LoVo (cell line): ENCODE measurements at regions not wholly inside any gene's neighbourhood (a gene's known extent, or its start where the extent isn't known, plus 50 kb on each side); places are given as distances from the start of the nearest gene placed in this dataset.
"Not testable (repeated sequence)": the region's sequence is repeated elsewhere in the genome, so short reads cannot be mapped to it uniquely, and the experiment has no call there.

Source experiments
- DNase-seq: peaks from one replicate; pipeline ENCODE4 v3.0.0-alpha.2; 2016; ENCODE audit warnings: low spot score

DNA sequence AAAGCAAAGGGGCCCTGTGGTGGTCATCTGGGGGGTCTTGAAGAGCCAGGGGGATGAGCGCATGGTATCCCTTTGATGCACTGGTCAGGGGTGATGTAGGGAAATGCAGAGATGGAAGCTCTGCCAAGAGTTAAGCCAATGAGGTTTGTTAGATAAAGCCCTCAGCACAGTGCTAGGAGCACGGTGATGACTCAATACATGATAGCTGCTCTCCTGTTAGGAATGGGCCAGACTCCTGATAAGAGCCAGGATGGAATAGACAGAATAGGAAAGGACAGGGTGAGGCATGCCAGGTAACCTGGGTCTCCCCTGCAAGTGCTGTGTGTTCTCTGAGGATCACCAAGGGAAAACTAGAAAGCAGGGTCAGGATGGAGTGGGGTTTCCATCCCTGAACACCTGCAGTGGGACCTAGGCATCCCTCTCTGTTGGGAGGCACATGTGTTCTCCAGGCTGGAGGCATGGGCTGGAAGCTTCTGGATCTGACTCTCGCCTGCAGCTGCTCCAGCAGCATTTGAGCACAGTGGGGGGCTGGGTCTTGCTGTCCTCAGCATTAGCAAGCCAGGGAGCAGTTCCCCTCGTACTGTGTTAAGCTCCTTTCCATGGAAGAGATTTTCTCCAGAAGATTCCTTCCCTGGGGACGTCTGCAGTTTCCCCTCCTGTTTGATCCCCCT is 71.8 kb upstream of the TIAM2 start:
- no peak for DNase-seq

DNA sequence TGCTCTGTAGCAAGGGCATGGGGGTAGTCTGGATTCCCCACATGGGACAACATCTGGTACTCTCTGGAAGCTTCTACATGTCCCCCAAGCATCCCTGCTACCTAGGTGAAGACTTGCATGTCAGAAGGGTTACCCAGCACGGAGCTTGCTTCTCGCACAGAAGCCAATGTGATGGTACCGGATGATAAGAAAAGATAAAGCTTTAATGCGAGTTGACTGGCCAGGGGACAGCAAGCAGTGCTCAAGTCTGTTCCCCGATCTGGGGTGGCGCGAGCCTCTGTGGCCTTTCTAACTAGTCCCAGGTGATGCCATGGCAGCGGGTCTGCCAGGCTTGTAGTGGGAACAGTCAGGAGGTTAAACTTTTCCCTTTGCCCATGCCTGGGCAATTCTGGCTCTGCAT is 70.0 kb upstream of the TIAM2 start:
- DNase-seq: no peak

DNA sequence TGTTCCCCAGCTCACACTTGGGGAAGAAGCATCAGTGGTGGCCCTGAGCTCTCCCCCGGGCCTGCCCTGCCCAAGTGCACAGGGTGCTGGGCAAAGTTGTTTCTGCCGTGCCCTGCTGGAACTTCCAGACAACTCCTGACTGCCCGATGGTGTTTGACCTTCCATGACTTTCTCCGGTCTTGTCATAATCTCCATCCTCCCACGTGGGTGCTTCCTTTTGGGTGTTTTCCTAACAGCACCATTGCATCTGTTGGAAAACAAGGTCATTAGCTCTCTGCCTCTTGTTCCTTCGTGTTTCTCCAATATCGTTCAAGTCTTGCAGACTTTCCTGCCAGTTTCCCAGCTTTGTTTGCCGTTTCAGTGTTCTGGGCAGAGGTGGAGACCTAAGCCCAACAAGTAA is 68.7 kb upstream of the TIAM2 start:
- DNase-seq: no peak

DNA sequence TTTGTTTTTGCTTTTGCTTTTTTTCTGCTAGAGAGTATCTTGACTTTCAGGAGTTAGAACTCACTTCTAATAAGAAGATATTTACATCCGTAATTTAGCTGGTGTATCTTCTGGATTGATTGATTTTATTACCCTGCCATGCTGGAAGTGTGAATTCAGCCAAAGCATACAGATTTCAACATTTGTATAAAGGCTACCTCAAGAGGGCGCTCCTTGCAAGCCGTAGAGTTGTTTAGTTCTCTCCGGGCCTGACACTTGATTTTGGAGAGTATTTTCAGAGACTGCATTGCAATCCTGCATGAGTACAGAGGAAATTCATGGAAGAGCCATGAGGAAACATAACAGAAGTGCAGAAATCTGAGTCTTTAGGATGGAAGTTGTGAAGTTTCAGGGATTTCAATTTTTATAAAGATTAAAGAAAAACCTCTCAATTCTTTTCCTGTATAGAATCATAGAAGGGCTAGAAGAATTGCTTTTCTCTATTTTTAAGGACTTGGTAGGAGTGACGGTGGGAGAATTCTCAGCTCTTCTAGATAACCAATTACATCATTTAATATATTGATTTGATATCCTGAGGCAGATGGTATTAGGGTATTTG is 66.7 kb upstream of the TIAM2 start:
- DNase-seq: peak; percentile 69

DNA sequence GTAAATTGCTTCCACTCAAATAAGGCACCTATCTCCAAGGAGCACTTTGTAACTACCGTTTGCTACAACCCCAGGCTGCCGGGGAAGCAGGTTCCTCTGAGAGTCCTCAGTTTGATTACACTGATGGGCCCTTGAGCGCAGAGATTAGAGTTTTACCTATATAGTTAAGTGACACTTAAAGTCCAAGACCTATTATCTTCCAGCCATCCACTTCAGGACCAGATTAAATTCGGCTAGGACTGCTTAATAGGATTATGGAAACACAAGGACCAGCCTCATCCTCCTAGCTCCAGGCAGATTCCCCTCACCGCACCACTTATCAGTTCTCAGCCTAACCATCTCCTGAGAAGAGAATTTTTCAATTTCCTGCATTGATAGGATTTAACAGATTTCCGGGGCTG is 64.7 kb upstream of the TIAM2 start:
- DNase-seq: no peak

DNA sequence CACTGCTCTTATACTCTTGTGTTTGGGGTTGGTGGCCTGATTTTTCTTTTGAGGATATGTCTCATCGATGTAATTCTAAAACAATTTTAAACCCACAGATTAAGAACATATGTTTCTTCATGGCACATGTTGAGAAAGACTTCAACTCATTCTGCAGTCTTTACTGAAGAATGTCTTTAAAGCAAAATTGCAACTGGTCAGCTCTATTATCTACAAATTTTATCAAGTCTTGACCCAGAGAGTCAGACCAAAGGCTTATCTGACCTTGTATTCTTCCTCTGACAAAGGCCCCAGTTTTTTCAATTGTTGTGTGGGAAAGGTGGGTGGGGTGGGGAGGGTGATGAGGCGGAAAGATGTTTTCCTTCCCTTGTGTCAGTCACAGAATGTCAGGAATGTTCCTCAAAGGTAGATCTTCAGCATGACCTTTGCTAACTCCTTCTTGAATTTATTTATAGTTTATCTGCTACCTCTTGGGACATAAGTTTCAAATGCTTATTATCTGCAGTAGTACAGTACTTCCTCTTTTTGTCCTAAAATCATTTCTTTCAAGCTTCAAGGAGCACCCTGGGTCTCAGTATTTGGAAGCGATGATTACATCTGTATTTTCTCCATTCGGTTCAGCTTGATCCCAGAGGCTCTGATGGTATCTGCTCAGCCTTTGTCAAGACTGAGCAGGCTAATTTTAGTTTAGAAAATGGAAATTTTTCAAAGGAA is 63.2 kb upstream of the TIAM2 start:
- DNase-seq: no peak

DNA sequence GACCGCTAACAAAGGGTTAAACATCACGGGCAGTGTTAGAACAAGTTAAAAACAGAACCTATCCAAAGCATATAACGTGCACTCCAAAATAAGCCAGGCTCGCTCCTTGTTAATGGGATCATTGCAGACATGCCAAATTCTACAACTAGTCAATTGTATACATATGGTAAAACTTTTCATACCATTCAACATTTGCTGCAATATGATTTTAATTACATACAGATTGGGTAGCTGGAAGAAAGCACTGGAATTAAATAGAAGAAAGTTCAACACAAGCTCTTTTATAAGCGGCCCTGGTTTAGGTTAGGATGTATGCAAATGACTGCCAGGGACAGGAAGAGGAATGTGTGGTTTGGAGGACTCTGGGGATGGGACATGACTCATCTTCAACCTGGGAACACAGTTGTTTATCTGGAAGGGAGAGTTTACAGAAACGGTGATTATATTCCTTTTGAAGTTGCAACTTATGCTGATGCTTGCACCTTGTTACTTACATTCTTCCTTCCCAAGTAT is 62.5 kb upstream of the TIAM2 start:
- peak; percentile 69 for DNase-seq

DNA sequence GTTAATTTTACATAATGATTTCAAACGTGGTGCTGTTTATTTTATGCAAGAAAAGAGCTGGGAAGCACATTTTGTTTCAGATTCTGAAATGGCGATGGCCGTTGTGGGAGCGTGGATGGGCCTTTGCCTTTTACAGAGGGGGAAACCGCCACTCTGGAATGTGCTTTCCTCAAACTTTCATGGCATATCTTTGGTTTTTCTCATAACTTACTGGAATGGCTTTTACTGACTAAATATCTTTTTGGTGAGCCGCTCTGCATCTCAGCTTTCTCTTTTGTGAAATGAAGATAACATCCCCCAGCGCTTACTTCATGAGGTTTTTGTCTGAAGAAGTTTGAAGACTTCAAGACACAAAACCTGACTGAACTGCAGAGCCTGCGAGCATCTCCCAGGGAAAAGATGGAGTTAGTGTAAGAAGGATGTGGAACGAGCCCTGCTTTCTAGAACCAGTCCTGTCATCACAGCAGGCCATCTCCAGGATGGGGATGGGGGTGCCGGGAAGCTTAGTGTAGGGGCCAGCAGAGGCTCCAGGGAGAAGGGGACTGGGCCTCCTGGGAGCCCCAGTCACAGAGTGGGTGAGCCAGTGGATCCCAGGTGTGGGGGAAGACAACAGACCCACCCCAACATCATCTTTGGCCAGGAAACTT is 61.8 kb upstream of the TIAM2 start:
- no peak for DNase-seq

DNA sequence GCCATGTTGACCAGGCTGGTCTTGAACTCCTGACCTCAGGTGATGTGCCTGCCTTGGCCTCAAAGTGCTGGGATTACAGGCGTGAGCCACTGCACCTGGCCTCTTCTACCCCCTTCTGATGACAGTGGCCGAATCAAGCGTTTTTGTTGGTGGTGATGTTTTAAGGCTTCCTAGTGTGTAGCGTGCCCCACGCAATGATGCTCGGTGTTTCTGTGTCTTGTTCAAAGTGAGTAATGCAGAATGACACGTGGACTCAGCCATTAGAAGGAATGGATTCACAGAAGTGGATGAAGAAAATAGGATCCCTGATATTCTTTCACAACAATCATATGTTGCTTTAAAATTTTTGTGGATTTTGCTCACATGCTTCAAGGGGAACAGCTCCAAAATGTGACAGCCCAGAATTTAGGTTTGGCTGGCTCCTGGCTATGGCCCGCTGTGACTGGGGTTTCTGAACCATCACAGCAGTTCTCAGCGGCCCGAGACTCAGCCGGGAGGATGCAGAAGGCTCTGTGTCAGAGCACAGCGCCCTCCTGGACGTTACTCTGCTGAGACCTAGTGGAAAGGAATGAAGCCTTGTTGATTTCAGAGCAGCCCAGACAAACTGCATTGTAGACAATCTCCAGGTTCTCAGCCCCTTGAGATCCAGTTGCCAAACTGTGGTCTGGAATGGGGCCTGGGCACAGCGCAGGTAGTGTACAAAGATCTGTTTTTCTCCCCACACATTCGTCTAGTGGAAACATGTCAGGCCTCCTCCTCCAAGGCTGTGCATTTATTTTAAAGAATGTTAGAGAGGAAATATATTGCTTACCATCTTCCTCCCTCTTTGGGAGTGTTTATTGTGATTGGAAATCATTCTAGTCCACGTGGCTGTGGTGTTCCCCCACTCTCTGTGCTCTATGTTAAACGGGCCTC is 57.6 kb upstream of the TIAM2 start:
- DNase-seq: no peak

DNA sequence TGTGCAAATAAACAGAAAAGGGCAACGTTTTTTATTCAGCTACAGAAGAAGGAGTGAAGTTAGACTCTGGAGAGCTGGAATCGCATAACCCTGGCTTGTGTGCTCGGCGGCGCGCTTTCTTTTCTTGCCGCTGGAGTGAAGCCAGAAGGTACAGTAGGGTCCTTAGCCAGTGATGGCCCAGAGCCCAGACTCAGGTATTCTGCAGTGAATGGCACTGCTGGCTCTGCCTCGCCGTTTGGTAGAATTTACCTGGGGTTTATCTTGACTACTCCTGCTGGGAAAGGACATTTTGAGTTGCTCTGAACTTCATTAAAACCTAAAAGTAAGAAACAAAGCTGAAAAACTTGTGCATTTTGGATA is 56.9 kb upstream of the TIAM2 start:
- DNase-seq: no peak

DNA sequence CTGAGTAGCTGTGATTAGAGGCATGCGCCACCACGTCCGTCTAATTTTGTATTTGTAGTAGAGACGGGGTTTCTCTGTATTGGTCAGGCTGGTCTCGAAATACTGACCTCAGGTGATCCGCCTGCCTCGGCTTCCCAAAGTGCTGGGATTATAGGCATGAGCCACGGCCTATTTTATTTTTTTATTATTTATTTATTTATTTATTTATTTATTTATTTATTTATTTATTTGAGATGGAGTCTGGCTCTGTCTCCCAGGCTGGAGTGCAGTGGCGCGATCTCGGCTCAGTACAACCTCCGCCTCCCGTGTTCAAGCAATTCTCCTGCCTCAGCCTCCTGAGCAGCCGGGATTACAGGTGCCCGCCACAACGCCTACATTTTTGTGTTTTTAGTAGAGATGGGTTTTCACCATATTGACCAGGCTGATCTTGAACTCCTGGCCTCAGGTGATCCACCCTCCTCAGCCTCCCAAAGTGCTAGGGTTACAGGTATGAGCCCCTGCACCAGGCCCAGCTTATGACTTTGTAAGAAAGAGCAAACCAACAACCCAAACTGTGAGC is 56.3 kb upstream of the TIAM2 start:
- not testable (repeated sequence) for DNase-seq

DNA sequence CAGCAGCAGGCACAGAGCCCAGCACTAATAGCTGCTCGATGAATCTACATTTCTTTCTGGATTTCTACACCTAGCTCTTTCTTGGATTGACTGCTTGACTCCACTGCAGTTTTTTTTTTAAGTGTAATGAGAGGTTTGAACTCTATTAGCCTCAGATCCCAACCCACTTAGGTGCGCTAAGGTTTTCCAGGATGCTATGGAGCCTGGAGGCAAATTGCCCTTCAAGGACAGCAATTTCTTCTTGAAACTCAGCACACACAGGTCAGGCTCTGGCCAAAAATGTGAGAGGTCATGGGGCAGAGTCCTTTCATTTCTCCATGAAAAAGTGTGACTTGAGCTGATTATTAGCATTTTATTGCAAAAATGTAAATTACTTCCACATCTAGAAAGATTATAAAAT is 52.3 kb upstream of the TIAM2 start:
- DNase-seq: no peak

DNA sequence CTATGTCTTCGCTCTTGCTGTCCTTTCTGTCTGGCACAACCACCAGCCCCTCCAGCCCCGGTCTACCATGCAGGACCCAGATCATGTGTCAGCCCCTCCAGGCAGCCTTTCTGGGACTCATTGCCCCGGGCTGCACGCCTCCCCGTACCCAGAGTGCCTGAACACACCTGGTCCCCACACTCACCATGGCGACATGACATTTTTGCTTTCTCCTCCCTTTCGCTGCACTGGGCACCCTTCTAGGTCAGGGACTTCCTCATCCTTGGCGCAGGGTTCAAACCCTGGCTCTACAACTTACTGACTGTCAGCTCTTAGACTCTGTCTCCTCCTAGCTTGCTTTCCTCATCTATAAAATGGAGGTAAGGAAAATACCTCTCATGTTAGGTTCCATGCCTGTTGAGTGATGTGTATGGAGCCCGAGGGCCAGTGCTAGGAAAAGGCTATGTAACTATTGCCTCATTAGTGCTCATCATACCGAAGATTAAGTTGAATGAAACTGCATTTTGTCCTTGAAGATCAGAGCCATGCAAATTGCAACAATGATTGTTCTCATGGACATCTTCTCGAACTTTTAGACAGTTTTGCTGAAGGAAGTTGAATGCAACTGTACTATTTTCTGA is 49.7 kb upstream of the TIAM2 start:
- no peak for DNase-seq
